ENCODE measurements at regions not wholly inside any gene's neighbourhood (a gene's known extent, or its start where the extent isn't known, plus 50 kb on each side); places are given as distances from the start of the nearest gene placed in this dataset.

GRCh38 chr2:15681089-15681885 lies 89.6 kb downstream of the DDX1 start:
- TF ChIP-seq CTCF (conservative IDR thresholded peaks at IDR 0.05; ENCODE audit: low read length) = no peak
- no peak for DNase-seq (ENCODE audit: low read depth)
- H3K4me3 ChIP-seq (ENCODE audit: low read length) = no peak overlapping the region

GRCh38 chr2:15682354-15682753 lies 90.7 kb downstream of the DDX1 start:
- no peak for TF ChIP-seq CTCF (conservative IDR thresholded peaks at IDR 0.05; ENCODE audit: low read length)
- DNase-seq (ENCODE audit: low read depth) = no peak
- no peak overlapping the region for H3K4me3 ChIP-seq (ENCODE audit: low read length)

- no peak for TF ChIP-seq CTCF (conservative IDR thresholded peaks at IDR 0.05; ENCODE audit: low read length)
- no peak for DNase-seq (ENCODE audit: low read depth)
- H3K4me3 ChIP-seq (ENCODE audit: low read length) = no peak overlapping the region
Observed at GRCh38 chr2:15684161-15685039, 92.7 kb downstream of the DDX1 start.

- no peak for DNase-seq (ENCODE audit: low read depth)
- H3K4me3 ChIP-seq (ENCODE audit: low read length) = no peak overlapping the region
- TF ChIP-seq CTCF (conservative IDR thresholded peaks at IDR 0.05; ENCODE audit: low read length) = no peak
Observed at GRCh38 chr2:15685143-15685542, 93.5 kb downstream of the DDX1 start.

GRCh38 chr2:15686643-15687042 lies 95.0 kb downstream of the DDX1 start:
- no peak for DNase-seq (ENCODE audit: low read depth)
- TF ChIP-seq CTCF (conservative IDR thresholded peaks at IDR 0.05; ENCODE audit: low read length) = no peak
- H3K4me3 ChIP-seq (ENCODE audit: low read length) = no peak overlapping the region

GRCh38 chr2:15687243-15687642 lies 95.6 kb downstream of the DDX1 start:
- no peak for DNase-seq (ENCODE audit: low read depth)
- no peak for TF ChIP-seq CTCF (conservative IDR thresholded peaks at IDR 0.05; ENCODE audit: low read length)
- no peak overlapping the region for H3K4me3 ChIP-seq (ENCODE audit: low read length)

All from AG10803 (cell line).